Activated CD4-positive, alpha-beta T cell treated with anti-CD3 and anti-CD28 coated beads, Interleukin-2, amount 50 U/mL, for 4 hours (primary cell): ENCODE measurements at regions not wholly inside any gene's neighbourhood (a gene's known extent, or its start where the extent isn't known, plus 50 kb on each side); places are given as distances from the start of the nearest gene placed in this dataset.

Source experiments
- DNase-seq, 2 experiments: peaks; one replicate each; pipeline ENCODE4 v3.0.0-alpha.2; 2020

DNA sequence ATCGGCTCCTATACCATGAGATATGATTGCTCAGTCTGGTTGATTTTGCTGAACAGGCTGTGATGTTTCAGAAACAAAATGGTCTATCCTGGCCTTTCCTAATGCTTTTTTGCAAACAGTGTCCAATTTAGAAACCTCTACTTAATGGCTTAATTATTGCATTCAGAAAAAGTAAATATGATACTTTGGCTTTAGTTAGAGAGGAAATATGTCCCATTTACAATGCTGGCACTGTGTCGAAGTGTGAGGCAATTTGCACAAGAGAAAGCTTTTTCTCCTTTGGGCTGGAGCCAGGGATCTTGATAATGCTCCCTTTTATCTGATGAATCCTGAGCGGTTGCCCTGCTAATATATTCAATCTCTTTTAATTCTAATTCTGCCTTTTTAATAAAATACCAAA, 418.9 kb downstream of the EPHA4 start:
- DNase-seq: no peak

DNA sequence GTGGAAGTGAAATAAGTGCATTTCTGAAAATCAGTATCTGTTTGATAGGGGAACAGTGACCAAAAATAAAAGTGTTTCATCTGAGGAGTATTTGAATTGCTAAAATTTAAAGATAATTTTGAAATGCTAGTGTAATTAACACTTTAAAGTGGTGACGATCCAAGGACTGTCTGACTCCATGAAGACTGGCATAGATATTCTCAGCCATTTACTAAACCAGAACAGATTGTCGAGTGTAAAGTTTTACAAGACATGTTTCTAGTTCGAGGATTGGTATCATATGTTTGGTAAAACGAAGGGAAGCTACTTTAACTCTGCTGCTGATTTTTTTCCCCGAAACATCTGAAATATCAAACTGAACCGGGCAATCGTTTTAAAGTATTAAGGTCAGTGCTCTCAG, 417.9 kb downstream of the EPHA4 start:
- no peak for DNase-seq

DNA sequence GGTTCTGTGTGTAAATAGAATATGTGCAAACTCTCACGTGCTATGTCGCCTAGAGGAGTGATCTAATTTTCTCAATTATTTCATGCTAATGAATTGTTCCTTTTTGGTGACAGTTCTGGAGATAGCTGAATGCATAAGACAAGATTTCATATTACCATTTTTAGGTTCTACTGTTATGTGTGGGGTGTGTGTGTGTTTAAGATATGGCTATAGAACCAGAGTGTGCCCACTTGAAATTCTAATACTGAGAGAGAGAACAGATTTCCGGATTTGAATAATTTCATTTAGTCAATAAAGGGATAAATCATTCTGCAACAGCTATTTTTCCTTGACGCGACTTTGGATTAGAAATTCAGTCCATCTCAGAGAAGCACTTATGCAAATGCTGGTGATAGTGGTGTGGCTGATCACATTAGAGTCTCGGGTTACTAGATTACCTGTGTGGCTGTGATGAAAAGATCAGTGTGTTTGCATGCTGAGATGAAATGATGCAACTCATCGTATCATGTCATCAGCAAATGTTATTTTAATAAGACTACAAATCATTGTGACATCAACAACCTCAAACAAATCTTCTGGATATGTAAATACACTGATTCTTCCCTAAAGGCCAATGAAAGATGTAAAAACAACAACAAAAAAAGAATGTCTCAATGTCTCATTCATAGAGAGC, 415.9 kb downstream of the EPHA4 start:
- no peak for DNase-seq

DNA sequence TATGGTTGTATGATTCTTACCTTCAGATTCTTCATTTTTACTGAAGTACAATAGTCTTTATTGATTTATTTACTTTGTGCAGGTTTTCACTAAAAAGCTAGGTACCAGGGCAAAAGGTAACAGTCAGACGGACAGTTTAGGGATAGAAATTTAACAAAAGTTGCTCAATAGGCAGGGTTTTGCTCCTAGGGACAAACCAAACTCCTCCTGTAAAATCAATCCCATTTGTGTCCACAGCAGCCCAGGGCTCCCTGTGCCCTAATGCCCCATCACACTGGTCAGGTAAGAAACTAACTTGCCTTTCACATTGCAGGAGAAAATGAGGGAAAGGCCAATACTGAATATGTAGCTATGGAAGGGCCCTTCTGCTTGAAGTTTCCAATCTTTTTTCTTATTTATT, 410.9 kb downstream of the EPHA4 start:
- no peak for DNase-seq

DNA sequence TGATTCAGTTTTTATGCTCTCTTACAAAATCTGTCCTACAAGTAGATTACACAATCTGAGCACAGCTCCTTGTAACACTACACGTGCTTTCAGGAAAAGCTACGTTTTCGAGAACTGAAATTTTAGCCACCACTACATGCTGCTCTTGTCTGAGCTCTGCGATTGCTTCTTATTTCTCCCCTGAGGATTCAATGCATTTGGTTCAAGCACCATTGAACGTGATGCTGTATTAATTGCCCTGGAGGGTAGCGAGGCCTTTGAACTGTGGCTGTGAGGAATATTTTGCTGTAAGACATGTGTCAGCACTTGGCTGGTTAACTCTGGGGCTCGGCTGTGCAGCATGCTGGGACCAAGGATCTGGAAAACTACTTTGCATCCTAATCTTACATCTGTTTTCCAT, 405.8 kb downstream of the EPHA4 start:
- DNase-seq: no peak

DNA sequence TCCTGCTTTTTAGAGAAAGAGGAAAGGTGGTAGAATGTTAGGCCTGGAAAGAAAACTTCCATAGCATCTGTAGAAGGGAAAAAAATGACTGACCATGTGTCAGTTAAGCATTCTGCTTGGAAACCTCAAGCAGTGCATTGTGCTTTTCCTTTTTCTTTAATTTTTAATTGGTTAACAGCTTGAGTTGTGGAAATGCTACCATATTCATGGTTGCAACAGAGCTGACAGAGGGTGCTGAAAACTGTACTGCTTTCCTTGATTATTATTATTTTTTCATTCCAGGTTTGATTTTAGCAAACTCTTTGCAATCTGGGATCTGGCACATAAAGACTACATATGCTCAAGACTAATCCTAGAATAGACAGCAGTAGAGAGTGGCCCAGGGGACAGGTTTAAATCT, 404.5 kb downstream of the EPHA4 start:
- no peak for DNase-seq

DNA sequence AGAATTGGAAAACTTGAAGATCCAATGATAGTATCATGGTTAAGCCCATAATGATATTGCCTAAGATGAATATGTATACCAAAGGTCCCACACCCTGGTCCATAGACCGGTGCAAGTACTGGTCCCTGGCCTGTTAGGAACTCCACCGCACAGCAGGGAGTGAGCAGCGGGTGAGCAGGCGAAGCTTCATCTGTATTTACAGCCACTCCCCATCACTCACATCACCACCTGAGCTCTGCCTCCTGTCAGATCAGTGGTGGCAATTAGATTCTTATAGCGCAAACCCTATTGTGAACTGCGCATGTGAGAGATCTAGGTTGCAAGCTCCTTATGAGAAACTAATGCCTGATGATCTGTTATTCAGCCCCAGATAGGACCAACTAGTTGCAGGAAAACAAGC, 402.4 kb downstream of the EPHA4 start:
- no peak for DNase-seq

DNA sequence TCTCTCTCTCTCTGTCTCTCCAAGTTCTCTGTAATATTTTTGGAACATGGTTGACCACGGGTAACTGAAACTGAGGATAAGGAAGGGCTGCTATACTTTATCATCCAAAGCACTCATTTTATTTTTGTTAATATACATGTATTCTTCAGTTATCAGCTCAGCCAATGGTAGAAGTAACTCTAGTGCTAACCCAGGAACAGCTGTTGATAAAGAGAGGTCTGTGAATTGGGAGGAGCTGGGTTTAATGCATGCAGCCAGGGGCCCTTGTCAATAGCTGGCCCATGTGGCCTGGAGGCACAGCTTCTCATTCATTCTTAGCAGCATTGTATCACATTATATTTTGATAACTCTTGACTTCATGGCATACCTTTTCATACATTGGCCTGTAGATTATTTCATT, 401.6 kb downstream of the EPHA4 start:
- no peak for DNase-seq

DNA sequence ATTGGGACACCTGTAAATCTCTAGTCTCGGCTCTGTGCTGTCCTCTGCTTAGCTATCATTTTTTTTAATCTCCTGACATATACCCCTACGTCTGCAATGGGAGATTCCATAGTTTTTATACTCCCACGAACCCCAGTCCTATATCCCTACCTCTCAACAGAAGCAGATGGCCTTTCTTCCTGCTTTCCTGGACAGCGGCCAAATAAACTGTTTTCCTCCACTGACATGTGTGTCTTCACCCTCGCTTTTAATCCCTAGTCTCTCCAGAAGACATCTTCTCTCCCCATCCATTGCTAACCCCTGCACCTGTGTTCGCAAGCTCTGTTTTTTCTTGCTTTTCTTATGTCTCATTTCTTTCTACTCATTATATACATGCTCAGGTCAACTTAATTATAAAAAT, 395.4 kb downstream of the EPHA4 start:
- no peak for DNase-seq

DNA sequence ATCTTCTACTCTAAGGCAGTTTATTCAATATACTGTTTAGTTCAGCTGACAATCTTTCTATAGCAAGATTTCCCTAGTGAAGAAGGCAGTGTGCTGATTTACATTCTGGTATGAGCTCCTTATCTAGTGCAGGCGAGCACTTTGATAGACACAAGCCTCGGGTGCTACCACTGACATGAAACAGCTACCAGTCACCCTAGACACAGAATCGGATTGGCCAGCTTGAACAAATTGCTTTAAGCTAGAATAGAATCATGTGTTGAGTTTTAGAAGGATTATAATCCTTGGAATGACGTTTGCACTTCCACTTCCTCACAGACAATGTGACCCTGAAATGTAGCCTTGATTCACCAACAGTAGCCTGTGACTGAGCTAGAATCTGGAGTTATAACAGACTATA, 394.0 kb downstream of the EPHA4 start:
- no peak for DNase-seq

DNA sequence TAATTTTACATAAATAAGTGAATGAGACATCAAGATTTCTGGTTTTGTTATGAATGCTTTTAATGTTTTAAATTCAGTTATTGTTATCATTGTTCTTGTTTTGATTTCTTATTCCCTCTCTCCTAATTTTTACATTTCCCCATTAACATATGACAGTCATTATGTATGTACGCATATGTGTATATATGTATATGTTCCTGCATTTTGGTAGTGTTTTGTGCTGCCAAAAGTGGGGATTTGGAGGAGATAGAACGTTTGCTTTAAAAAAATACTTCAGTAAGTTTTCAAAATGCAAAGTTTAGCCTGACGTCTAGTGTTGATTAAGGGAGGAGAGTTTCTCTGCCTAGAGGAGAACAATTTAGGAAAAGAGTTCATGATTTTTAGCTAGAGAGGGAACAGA, 385.2 kb downstream of the EPHA4 start:
- DNase-seq: no peak

DNA sequence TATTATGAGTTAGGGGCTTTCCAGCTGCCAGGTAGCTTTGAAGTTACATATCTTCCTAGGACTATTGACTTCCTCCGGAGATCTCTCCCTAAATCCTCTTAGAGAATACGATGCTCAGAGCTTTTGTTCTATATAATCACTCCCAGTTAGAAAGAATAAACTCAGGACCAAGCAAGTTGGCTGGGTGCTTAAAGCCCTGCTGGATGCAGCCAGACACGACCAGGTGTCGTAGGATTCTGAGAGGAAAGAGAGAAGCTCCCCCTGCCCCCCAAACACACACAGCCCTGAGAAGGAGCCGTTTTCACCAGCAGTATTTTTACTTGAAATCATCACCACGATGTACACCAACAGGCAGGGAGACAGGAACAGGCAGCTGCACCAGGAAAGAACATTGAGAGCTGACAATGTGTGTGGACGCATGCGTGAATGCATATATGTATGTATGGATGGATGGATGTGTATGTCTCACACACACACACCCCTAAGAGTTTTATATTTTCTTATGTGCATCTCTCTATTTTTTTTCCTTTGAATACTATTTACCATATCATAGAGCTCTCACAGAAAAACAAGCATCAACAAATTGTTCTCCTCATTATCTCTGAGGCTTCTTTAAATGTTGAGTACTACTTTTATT, 382.6 kb downstream of the EPHA4 start:
- DNase-seq: no peak

DNA sequence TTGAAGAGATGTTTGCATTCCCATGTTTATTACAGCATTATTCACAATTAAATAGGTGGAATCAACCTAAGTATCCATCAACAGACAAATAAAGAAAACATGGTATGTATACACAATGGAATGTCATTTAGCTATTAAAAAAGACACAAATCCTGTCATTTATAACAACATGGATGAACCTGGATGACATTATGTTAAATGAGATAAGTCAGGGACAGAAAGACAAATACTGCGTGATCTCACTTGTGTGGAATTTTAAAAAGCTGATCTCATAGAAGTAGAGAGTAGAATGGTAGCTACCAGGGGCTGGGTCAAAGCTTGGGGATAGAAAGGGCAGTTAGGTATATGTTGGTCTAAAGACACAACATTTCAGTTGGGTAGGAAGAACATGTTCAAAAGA, 376.3 kb downstream of the EPHA4 start:
- DNase-seq: no peak

DNA sequence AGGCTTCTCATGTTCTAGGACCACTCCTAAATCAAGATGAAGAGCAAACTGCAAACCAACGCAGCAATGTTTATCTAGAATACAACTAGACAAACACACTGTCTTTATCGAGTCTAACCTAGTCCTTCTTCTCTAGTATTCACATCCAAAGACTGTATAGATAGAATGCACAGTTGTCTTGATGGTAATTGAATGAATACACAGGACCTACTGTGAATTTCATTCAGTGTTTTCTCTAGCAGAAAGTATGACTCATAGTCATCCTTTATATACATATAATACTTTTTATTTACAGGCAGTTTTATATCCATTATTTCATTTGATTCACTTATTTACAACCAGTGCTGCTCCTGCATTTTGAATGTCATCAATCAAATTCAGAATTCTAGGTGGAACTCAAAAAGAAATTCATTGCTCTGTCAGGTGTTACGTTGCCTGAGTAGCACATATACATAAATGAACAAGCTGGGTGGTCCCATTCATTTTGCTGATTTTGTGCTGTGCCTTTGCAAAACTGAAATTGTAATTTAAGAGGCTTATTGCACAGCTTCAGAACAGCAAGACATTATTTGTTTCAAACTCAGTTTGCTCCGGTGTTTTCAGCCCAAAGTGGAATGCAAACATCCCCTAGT, 374.8 kb downstream of the EPHA4 start:
- DNase-seq: no peak

DNA sequence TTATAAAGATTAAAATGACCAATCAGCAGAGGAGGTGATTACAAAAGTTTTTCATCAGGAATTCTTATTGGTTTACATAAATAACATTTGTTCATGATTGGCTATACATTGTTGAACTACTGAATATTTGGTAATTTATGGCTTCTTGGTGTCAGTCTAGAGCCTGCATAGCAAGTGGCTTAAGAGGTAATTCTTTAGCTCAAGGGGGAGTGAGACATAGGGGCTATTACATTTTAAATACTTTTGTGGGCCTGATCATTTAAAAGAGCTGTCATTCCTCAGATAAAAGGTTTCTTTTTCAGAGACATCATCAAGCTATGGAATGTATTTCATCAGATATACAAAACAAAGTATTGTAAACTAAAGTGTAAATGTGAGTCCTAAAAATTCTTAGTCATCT, 373.8 kb downstream of the EPHA4 start:
- no peak for DNase-seq

DNA sequence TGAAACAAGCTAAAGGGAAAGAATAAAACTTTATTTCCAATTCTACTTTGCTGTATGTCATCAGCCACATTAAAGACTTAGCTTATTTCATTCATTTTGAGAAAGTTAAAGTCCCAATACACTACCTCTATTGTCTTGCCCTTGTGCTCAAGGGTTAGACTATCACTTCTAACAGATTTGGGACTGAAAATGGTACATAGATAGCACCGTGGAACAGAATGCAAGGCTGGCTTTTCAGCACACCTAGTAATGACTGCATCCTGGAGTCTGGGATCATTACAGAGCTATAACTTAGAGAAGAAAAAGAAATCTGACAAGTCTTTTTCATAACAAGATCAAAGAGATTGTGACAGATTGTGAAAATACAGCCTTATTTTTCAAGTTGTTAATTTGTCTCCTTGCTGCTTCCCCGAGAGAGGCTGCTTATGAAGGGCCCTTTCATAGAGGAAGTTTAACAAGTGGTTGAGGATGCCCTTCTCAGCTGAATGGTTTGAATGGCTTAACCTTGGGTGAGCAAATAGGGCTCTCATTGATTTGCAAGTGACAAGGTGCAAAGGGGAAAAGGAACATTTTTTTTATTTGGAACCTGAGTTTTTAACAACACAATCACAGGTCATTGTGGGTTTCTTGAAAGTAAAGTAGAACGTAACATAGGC, 371.8 kb downstream of the EPHA4 start:
- DNase-seq: no peak

DNA sequence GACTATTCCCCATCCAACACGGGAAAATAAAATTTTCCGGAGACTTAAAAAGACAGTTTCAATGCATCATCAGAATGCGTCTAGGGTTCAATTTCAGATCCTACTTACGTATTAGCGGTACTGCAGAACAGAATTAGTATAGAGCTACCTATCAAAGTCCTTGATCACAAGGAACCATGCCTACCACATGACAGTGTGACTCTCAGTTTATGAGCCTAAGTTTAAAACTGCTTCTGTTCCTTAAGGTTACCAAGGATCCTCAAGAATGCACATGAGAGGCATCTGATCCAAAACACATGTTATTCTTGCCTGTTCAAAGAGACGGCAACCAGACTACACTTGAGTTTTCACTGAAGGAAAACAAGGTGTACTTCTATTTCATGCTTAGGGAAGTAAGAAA, 369.7 kb downstream of the EPHA4 start:
- DNase-seq: no peak

DNA sequence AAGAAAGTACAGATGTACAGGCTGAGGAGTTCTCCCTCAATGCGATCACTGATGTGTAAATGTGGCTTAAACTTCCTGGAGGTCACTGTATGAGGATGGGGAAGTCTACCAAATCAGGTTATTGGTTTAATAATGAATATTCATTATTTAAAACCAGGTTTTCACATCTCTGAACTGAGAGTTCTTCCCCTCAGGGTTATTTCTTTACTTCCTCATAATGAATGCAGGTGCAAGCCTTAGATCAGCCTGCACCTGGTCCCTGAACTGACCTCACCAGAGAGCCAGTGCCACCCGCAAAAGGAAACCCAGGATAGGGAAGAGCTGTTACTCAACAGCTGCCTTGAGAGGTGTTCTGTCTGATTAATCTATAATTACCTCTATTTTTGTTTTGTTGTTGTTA, 369.0 kb downstream of the EPHA4 start:
- no peak for DNase-seq

DNA sequence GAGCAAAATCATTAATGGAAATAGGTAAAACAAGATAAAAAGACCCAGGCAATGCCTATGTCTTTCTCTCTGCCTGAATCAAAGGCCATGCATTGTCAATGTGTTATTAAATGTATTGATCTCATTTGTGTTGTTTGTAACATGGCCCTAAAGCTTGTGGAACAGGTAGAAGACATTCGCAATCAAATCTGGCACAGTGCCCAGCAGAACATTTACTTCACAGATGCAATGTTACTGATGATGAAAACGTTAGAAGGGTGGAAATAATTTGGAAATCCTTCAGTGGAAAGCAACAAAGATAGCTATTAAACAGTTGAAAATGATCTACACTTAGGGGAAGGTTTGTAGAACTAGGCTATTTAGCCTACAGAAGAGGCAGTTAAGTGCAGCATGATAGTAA, 368.2 kb downstream of the EPHA4 start:
- no peak for DNase-seq

DNA sequence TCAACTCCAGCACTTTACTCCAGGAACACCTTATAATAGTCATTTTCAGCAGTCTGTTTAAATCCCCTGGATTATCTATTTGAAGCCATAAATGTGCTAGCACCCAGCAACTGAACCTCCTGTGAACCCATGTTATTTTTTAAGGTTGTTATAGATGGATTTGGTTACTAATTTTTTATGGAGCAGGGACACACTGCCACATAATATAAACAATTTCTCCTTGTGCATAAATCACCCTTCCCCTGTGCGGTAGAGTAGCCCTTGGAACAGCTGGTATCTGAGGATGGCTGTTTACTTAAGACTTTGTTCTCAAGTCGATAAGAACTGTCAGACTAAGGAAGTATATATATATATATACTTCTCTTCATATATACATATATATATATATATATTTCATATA, 367.4 kb downstream of the EPHA4 start:
- no peak for DNase-seq

DNA sequence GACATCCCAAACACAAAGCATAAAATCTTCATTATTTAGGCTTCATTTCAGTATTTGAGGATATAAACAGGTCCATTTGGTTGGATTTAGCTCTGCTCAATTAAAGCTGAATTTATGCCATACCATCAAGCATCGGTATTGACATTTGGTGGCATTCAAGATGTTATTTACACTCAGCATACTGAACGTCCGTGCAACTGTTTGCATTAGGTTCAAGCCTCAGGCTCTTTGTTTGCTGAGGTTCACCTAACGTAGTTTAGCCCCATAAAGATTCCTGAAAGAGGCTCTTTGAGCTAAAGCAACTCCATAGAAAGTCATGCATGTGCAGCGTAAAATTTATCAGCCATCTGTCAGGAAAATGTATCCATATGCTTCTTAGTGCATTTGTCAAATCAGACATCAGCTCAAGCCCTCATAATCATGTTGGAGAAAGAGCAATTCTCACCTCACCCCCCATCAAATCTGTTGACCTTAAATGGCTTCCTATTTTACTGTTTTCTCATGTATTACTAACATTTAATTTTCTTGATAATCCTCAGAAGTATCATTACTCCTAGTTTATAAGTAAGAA, 366.9 kb downstream of the EPHA4 start:
- DNase-seq: no peak

DNA sequence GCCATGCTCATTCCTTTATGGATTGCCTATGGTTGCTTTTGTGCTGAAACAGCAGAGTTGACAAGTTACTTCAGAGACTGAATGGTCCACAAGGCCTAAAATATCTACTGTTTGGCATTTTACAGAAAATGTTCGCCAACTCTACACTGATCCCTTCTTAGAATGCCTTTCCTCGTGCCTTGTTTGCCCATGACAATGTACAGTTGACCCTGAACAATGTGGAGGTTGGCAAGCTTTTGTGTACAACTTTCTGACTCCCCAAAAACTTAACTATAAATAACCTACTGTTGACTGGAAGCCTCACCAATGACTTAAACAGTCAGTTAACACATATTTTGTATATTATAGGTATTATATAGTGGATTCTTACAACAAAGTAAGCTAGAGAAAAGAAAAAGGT, 361.4 kb downstream of the EPHA4 start:
- no peak for DNase-seq

DNA sequence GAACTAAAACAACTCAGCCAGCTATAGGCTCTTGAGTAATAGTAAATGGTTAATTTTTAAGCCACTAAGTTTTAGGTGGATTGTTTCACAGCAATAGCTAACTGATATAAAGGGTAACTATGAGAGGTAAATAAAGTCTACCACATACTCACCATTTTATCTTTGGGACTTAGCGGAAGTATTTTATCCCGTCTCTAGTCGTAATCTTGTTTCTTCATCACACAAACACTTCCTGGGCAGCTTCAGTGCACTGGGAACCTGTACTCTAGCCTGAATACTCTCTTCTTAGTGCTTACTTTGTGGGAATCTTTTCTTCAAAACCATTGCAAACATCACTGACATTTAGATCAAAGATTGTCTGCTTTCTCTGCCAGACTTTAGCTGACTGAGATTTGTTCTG, 360.5 kb downstream of the EPHA4 start:
- DNase-seq: no peak

DNA sequence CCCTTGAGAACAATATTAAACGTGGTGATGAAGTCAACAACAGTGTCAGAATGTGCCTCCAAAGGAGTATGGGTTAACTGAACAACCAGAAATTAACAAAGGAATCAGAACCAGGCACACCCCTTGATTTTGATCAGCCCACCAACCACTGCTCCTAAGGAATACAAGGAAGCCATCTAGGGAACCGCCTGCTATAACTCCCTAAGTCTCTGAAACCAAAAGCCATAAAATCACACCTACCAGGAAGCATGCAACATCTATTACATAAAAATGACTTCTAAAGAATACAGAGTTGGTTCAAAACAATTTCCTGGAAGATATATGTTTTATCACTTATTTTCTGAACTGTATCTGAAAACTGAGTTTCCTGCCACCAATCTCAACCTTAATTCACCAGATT, 360.0 kb downstream of the EPHA4 start:
- no peak for DNase-seq
